ENCODE measurements at regions not wholly inside any gene's neighbourhood (a gene's known extent, or its start where the extent isn't known, plus 50 kb on each side); places are given as distances from the start of the nearest gene placed in this dataset.

- Histone ChIP-seq H3K27ac (ENCODE audit: low read depth, low read length) (no peak overlapping the region), H3K4me3 (ENCODE audit: low read length) (no peak overlapping the region), H3K36me3 (ENCODE audit: control insufficient read depth in 2 of 3, insufficient read depth in 3 of 3, low read length in 3 of 3) (no peaks in the 10 kb centered on the region), H3K4me1 (ENCODE audit: control insufficient read depth in 2 of 2, insufficient read depth in 2 of 2, low read length in 2 of 2) (no peaks in the 10 kb centered on the region), H3K9me3 (ENCODE audit: control insufficient read depth in 2 of 3, low read length in 3 of 3) (no peaks in the 10 kb centered on the region), H3K27me3 (ENCODE audit: control insufficient read depth in 2 of 2, insufficient read depth in 2 of 2, low read length in 2 of 2) (no peaks in the 10 kb centered on the region)
- Mint-ChIP-seq H3K27ac (no peak overlapping the region), H3K36me3 (peaks cover 0 to under 1% (median 0%) of the 10 kb centered on the region in 5 donors), H3K4me1 (no peaks in the 10 kb centered on the region), H3K27me3 (peaks cover 1 to 23% (median 15%) of the 10 kb centered on the region in 5 donors), H3K9me3 (peaks cover 0 to 14% (median 4%) of the 10 kb centered on the region in 11 donors), H3K4me3 (no peak overlapping the region)
- POLR2A ChIA-PET: no interaction called here
- intact Hi-C loops (cut with micrococcal nuclease): no loop called here
- DNase-seq (no peak), ATAC-seq (no peak)
- CTCF ChIA-PET: no interaction called here
These were observed 369.8 kb upstream of the KAZN start for GRCh38 chr1:14228677-14229076.

GRCh38 chr1:14233510-14233909 lies 365.0 kb upstream of the KAZN start:
- H3K36me3 ChIP-seq (ENCODE audit: control insufficient read depth in 2 of 3, insufficient read depth in 3 of 3, low read length in 3 of 3): no peaks in the 10 kb centered on the region
- Mint-ChIP-seq H3K4me1 (no peaks in the 10 kb centered on the region), H3K36me3 (no peaks in the 10 kb centered on the region), H3K9me3 (peaks cover 0 to 8% (median 3%) of the 10 kb centered on the region in 11 donors), H3K27ac (no peak overlapping the region), H3K4me3 (no peak overlapping the region), H3K27me3 (peaks cover 0 to 21% (median 8%) of the 10 kb centered on the region in 5 donors)
- H3K27me3 ChIP-seq (ENCODE audit: control insufficient read depth in 2 of 2, insufficient read depth in 2 of 2, low read length in 2 of 2): no peaks in the 10 kb centered on the region
- ChIA-PET POLR2A (no interaction called here), CTCF (no interaction called here)
- DNase-seq (no peak), ATAC-seq (no peak)
- no peaks in the 10 kb centered on the region for H3K4me1 ChIP-seq (ENCODE audit: control insufficient read depth in 2 of 2, insufficient read depth in 2 of 2, low read length in 2 of 2)
- no peak overlapping the region for H3K4me3 ChIP-seq (ENCODE audit: low read length)
- no peaks in the 10 kb centered on the region for H3K9me3 ChIP-seq (ENCODE audit: control insufficient read depth in 2 of 3, low read length in 3 of 3)
- intact Hi-C loops (cut with micrococcal nuclease): no loop called here
- H3K27ac ChIP-seq (ENCODE audit: low read depth, low read length): no peak overlapping the region

GRCh38 chr1:14236097-14236496 lies 362.4 kb upstream of the KAZN start:
- intact Hi-C loops (cut with micrococcal nuclease): no loop called here
- H3K36me3 Mint-ChIP-seq: no peaks in the 10 kb centered on the region
- ChIA-PET POLR2A (no interaction called here), CTCF (no interaction called here)
- Histone ChIP-seq H3K4me1 (ENCODE audit: control insufficient read depth in 2 of 2, insufficient read depth in 2 of 2, low read length in 2 of 2) (no peaks in the 10 kb centered on the region), H3K27me3 (ENCODE audit: control insufficient read depth in 2 of 2, insufficient read depth in 2 of 2, low read length in 2 of 2) (no peaks in the 10 kb centered on the region), H3K9me3 (ENCODE audit: control insufficient read depth in 2 of 3, low read length in 3 of 3) (no peaks in the 10 kb centered on the region), H3K4me3 (ENCODE audit: low read length) (no peak overlapping the region), H3K36me3 (ENCODE audit: control insufficient read depth in 2 of 3, insufficient read depth in 3 of 3, low read length in 3 of 3) (no peaks in the 10 kb centered on the region), H3K27ac (ENCODE audit: low read depth, low read length) (no peak overlapping the region)
- H3K9me3 Mint-ChIP-seq: peaks cover 0 to 8% (median 3%) of the 10 kb centered on the region in 11 donors
- H3K27me3 Mint-ChIP-seq: peaks cover 0 to 21% (median 9%) of the 10 kb centered on the region in 5 donors
- DNase-seq (no peak), ATAC-seq (no peak)
- no peak overlapping the region for H3K27ac Mint-ChIP-seq
- H3K4me1 Mint-ChIP-seq: no peaks in the 10 kb centered on the region
- no peak overlapping the region for H3K4me3 Mint-ChIP-seq

GRCh38 chr1:14238472-14239307 lies 359.8 kb upstream of the KAZN start:
- no peaks in the 10 kb centered on the region for H3K27me3 ChIP-seq (ENCODE audit: control insufficient read depth in 2 of 2, insufficient read depth in 2 of 2, low read length in 2 of 2)
- DNase-seq (no peak), ATAC-seq (no peak)
- Mint-ChIP-seq H3K27ac (no peak overlapping the region), H3K36me3 (no peaks in the 10 kb centered on the region), H3K4me3 (no peak overlapping the region), H3K9me3 (no peaks in the 10 kb centered on the region), H3K4me1 (no peaks in the 10 kb centered on the region), H3K27me3 (peaks cover 0 to 20% (median 3%) of the 10 kb centered on the region in 5 donors)
- no peak overlapping the region for H3K27ac ChIP-seq (ENCODE audit: low read depth, low read length)
- H3K4me3 ChIP-seq (ENCODE audit: low read length): no peak overlapping the region
- H3K36me3 ChIP-seq (ENCODE audit: control insufficient read depth in 2 of 3, insufficient read depth in 3 of 3, low read length in 3 of 3): no peaks in the 10 kb centered on the region
- POLR2A ChIA-PET: no interaction called here
- no peaks in the 10 kb centered on the region for H3K4me1 ChIP-seq (ENCODE audit: control insufficient read depth in 2 of 2, insufficient read depth in 2 of 2, low read length in 2 of 2)
- intact Hi-C loops (cut with micrococcal nuclease): no loop called here
- H3K9me3 ChIP-seq (ENCODE audit: control insufficient read depth in 2 of 3, low read length in 3 of 3): no peaks in the 10 kb centered on the region
- CTCF ChIA-PET: interaction anchor here (0.6 kb wide), 1 partner anchor 1507 kb away, joined by 3 read pairs; no protein-coding TSS in a partner anchor

- peaks cover 0 to 20% (median 5%) of the 10 kb centered on the region in 5 donors for H3K27me3 Mint-ChIP-seq
- no peaks in the 10 kb centered on the region for H3K9me3 Mint-ChIP-seq
- ChIA-PET CTCF (no interaction called here), POLR2A (no interaction called here)
- H3K36me3 ChIP-seq (ENCODE audit: control insufficient read depth in 2 of 3, insufficient read depth in 3 of 3, low read length in 3 of 3): no peaks in the 10 kb centered on the region
- intact Hi-C loops (cut with micrococcal nuclease): no loop called here
- no peaks in the 10 kb centered on the region for H3K27me3 ChIP-seq (ENCODE audit: control insufficient read depth in 2 of 2, insufficient read depth in 2 of 2, low read length in 2 of 2)
- H3K4me3 ChIP-seq (ENCODE audit: low read length): no peak overlapping the region
- H3K36me3 Mint-ChIP-seq: no peaks in the 10 kb centered on the region
- DNase-seq (no peak), ATAC-seq (no peak)
- no peaks in the 10 kb centered on the region for H3K4me1 ChIP-seq (ENCODE audit: control insufficient read depth in 2 of 2, insufficient read depth in 2 of 2, low read length in 2 of 2)
- H3K4me1 Mint-ChIP-seq: no peaks in the 10 kb centered on the region
- no peak overlapping the region for H3K27ac Mint-ChIP-seq
- H3K4me3 Mint-ChIP-seq: no peak overlapping the region
- no peak overlapping the region for H3K27ac ChIP-seq (ENCODE audit: low read depth, low read length)
- no peaks in the 10 kb centered on the region for H3K9me3 ChIP-seq (ENCODE audit: control insufficient read depth in 2 of 3, low read length in 3 of 3)
These were observed 358.2 kb upstream of the KAZN start for GRCh38 chr1:14240265-14240664.

GRCh38 chr1:14242123-14242522 lies 356.4 kb upstream of the KAZN start:
- ChIA-PET POLR2A (no interaction called here), CTCF (no interaction called here)
- no peaks in the 10 kb centered on the region for H3K4me1 Mint-ChIP-seq
- Histone ChIP-seq H3K36me3 (ENCODE audit: control insufficient read depth in 2 of 3, insufficient read depth in 3 of 3, low read length in 3 of 3) (no peaks in the 10 kb centered on the region), H3K4me3 (ENCODE audit: low read length) (no peak overlapping the region), H3K9me3 (ENCODE audit: control insufficient read depth in 2 of 3, low read length in 3 of 3) (no peaks in the 10 kb centered on the region), H3K4me1 (ENCODE audit: control insufficient read depth in 2 of 2, insufficient read depth in 2 of 2, low read length in 2 of 2) (no peaks in the 10 kb centered on the region), H3K27me3 (ENCODE audit: control insufficient read depth in 2 of 2, insufficient read depth in 2 of 2, low read length in 2 of 2) (no peaks in the 10 kb centered on the region), H3K27ac (ENCODE audit: low read depth, low read length) (no peak overlapping the region)
- no peaks in the 10 kb centered on the region for H3K9me3 Mint-ChIP-seq
- no peak overlapping the region for H3K4me3 Mint-ChIP-seq
- ATAC-seq (no peak), DNase-seq (no peak)
- no peak overlapping the region for H3K27ac Mint-ChIP-seq
- H3K27me3 Mint-ChIP-seq: peaks cover 0 to 20% (median 6%) of the 10 kb centered on the region in 5 donors
- intact Hi-C loops (cut with micrococcal nuclease): no loop called here
- H3K36me3 Mint-ChIP-seq: no peaks in the 10 kb centered on the region

- Mint-ChIP-seq H3K36me3 (no peaks in the 10 kb centered on the region), H3K9me3 (no peaks in the 10 kb centered on the region), H3K4me1 (no peaks in the 10 kb centered on the region), H3K27me3 (peaks cover 0 to 27% (median 6%) of the 10 kb centered on the region in 5 donors), H3K4me3 (no peak overlapping the region), H3K27ac (no peak overlapping the region)
- ATAC-seq (no peak), DNase-seq (no peak)
- CTCF ChIA-PET: no interaction called here
- H3K9me3 ChIP-seq (ENCODE audit: control insufficient read depth in 2 of 3, low read length in 3 of 3): no peaks in the 10 kb centered on the region
- no peak overlapping the region for H3K4me3 ChIP-seq (ENCODE audit: low read length)
- no peaks in the 10 kb centered on the region for H3K36me3 ChIP-seq (ENCODE audit: control insufficient read depth in 2 of 3, insufficient read depth in 3 of 3, low read length in 3 of 3)
- H3K27ac ChIP-seq (ENCODE audit: low read depth, low read length): no peak overlapping the region
- intact Hi-C loops (cut with micrococcal nuclease): no loop called here
- POLR2A ChIA-PET: no interaction called here
- no peaks in the 10 kb centered on the region for H3K4me1 ChIP-seq (ENCODE audit: control insufficient read depth in 2 of 2, insufficient read depth in 2 of 2, low read length in 2 of 2)
- H3K27me3 ChIP-seq (ENCODE audit: control insufficient read depth in 2 of 2, insufficient read depth in 2 of 2, low read length in 2 of 2): no peaks in the 10 kb centered on the region
These were observed 355.6 kb upstream of the KAZN start for GRCh38 chr1:14242870-14243269.

Measured in naive thymus-derived CD4-positive, alpha-beta T cell (primary cell).